ENCODE measurements at regions not wholly inside any gene's neighbourhood (a gene's known extent, or its start where the extent isn't known, plus 50 kb on each side); places are given as distances from the start of the nearest gene placed in this dataset.
A peak's percentile ranks its signal among the peaks of the same experiment; 100 is the strongest.

DNA sequence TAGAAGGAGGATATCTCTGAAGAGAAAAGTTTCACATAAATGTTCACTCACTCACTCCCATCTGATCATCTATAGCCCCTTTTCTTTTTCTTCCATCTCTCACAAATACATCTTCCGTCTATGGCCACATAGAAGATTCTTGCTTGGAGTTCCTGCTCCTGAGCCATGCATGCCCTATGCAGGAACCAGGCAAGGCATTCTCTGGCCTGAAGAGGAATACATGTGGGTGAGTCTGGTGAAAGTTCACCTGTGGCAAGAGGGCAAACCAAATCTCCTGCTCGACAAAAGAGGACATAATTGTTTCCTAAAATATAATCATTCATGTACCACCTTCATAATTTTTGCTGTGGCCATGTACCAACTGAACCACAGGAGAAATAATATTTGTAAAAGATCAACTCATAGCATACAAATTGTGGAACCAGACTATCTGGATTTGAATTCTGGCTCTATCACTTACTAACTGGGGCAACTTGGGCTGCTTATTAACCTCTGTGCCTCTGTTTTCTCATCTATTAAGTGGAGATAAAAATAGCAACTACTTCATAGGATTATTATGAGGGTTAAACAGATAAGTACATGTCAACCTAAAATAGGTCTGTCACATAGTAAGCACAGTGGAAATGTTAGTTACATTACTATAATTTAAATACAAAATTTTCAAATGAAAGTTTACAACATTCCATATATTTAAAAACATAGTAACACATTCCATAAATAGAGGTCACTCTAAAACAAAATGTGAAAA, 121.2 kb upstream of the NFIB start:
- Histone ChIP-seq H3K9me3 (no peaks in the 10 kb centered on the region), H3K36me3 (no peaks in the 10 kb centered on the region), H3K4me3 (no peak overlapping the region), H3K4me1 (no peaks in the 10 kb centered on the region), H3K27ac (no peak overlapping the region), H3K27me3 (no peaks in the 10 kb centered on the region)
- DNase-seq (no peak), ATAC-seq (peak in 1 of 4 donors; percentile 48)
- WGBS (ENCODE audit: insufficient coverage, low coverage, low lambda C conversion rate, missing lambda C conversion rate), result 36% methylated on average over 2 of the region's 2 CpGs
- intact Hi-C loops (cut with DNase I), result no loop called here
- TF ChIP-seq POLR2A (IDR thresholded peaks at IDR 0.05), result no peak
- TF ChIP-seq, protein P1, sequence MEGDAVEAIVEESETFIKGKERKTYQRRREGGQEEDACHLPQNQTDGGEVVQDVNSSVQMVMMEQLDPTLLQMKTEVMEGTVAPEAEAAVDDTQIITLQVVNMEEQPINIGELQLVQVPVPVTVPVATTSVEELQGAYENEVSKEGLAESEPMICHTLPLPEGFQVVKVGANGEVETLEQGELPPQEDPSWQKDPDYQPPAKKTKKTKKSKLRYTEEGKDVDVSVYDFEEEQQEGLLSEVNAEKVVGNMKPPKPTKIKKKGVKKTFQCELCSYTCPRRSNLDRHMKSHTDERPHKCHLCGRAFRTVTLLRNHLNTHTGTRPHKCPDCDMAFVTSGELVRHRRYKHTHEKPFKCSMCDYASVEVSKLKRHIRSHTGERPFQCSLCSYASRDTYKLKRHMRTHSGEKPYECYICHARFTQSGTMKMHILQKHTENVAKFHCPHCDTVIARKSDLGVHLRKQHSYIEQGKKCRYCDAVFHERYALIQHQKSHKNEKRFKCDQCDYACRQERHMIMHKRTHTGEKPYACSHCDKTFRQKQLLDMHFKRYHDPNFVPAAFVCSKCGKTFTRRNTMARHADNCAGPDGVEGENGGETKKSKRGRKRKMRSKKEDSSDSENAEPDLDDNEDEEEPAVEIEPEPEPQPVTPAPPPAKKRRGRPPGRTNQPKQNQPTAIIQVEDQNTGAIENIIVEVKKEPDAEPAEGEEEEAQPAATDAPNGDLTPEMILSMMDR (IDR thresholded peaks at IDR 0.05), result no peak

DNA sequence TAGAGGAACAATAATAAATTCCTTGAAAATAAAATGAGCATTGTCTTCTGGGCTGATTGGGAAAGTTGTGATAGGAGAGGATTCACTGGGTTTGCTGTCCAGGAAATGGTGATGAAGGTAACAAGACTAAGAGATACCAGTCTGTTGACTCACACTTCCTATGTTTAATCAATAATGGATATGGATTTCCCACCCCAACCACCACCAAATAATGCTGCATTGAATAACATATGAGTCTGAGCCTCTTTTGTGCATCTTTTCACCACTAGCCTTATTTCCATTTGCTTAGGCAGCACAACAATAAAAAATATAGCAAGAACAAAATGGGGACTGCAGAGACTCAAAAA, 120.2 kb upstream of the NFIB start:
- Histone ChIP-seq H3K27me3 (no peaks in the 10 kb centered on the region), H3K9me3 (no peaks in the 10 kb centered on the region), H3K27ac (no peak overlapping the region), H3K36me3 (no peaks in the 10 kb centered on the region), H3K4me1 (no peaks in the 10 kb centered on the region), H3K4me3 (no peak overlapping the region)
- intact Hi-C loops (cut with DNase I), result no loop called here
- DNase-seq, result no peak
- no peak for TF ChIP-seq POLR2A (IDR thresholded peaks at IDR 0.05)
- TF ChIP-seq, protein P1 (IDR thresholded peaks at IDR 0.05), result no peak
- peak in 1 of 4 donors; percentile 18 for ATAC-seq

DNA sequence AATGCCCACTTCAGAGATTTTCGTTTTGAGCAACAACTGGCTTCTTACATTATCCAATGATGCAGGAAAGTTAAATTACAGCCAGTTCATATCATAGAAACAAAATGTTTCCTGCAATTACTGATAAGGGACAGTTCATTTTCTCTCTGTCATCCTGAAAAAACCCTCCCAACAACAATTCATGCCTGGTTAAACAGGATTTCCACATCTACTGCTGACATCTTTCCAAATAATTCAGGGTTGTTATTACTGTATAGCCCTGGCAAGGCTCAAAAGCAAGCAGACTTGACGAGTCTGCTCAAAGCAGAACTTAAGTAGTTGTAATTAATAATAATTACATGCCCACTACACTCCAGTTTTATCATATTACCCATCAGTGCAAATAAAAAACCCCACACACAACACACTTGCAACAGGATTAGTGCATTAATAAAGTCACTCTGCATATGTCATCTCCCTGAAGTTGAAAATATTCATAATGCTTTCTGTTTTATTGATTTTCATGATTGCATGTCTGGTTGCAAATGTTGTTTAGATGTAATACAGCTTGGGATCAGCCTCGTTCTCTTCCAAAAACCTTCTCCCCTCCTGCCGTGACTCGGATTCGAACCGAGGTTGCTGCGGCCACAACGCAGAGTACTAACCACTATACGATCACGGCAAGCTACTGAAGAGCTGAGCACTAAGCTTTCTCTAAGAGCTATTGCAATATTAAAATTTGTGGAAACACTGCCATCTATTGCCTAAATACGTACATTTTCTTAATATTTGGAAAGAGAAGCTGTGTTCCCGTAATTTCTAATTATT, 119.6 kb upstream of the NFIB start:
- intact Hi-C loops (cut with DNase I), result no loop called here
- H3K4me3 ChIP-seq, result no peak overlapping the region
- H3K4me1 ChIP-seq, result no peaks in the 10 kb centered on the region
- H3K27me3 ChIP-seq, result no peaks in the 10 kb centered on the region
- TF ChIP-seq, protein P1 (IDR thresholded peaks at IDR 0.05), result peak; percentile 27 to 39 (median 32)
- TF ChIP-seq POLR2A (IDR thresholded peaks at IDR 0.05), result no peak
- no peak overlapping the region for H3K27ac ChIP-seq
- no peaks in the 10 kb centered on the region for H3K9me3 ChIP-seq
- peak; percentile 65 to 75 (median 70) for ATAC-seq
- no peaks in the 10 kb centered on the region for H3K36me3 ChIP-seq
- DNase-seq, result no peak
- WGBS (ENCODE audit: insufficient coverage, low coverage, low lambda C conversion rate, missing lambda C conversion rate), result 13% methylated on average over 13 of the region's 13 CpGs

DNA sequence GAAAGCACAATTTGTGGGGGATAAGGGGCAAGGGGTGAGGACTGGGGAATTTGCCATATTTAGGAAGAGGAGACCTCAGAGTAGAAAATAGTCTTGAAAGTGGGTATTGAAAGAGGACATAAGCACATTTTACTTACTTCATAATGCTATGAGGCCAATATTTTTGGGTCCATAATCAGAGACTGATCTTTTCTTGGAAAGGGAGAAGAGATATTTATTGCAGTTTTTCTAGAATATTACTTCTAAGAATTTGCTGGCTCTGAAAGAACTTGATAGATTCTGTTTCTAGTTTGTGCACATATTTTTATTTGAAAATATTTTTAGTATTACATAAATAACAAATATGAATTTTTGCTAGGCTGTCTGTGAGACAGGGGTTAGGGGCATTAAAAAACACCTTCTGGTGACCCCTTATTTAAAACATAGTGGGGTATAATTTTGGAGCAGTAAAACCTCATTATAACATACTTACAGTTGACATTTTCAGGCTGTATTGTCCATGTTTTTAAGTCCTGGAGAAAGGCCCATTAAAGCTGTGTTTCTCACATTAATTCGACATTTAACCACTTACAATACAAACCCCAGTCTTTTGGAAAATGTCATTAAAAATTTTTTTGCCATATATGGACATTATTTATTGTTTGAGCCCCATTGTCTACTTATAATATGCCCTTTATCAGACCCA, 118.9 kb upstream of the NFIB start:
- intact Hi-C loops (cut with DNase I), result no loop called here
- no peaks in the 10 kb centered on the region for H3K36me3 ChIP-seq
- no peak overlapping the region for H3K27ac ChIP-seq
- H3K27me3 ChIP-seq, result no peaks in the 10 kb centered on the region
- DNase-seq (no peak), ATAC-seq (no peak)
- WGBS (ENCODE audit: insufficient coverage, low coverage, low lambda C conversion rate, missing lambda C conversion rate), result 14% methylated on average over 1 of the region's 1 CpG
- H3K4me1 ChIP-seq, result no peaks in the 10 kb centered on the region
- no peak overlapping the region for H3K4me3 ChIP-seq
- TF ChIP-seq, protein P1 (IDR thresholded peaks at IDR 0.05), result no peak
- TF ChIP-seq POLR2A (IDR thresholded peaks at IDR 0.05), result no peak
- no peaks in the 10 kb centered on the region for H3K9me3 ChIP-seq
